ENCODE measurements at regions not wholly inside any gene's neighbourhood (a gene's known extent, or its start where the extent isn't known, plus 50 kb on each side); places are given as distances from the start of the nearest gene placed in this dataset.

DNA sequence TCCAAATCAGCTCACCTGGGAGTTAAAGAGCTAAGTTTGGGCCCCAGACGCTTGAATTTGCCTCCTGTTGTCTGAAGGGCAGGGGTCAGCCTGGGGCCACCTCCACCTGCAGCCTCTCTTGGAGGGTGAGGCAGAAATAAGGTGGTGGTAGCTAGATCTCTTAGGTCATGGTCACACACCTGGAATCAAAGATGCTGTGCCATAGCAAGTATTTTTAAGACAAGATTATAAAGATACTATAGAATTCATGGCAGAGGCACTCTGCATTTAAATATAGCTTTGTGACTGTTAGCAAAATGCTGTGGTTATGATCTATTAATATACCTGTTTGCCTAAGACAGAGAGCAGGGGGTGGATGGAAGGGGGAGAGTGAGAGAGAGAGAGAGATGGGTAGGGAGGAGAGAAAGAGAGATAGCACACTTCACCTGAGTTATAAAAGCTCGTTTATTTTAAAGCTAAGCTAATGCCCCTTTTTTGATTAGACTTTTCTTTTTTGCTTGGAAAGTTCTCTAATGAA is 242.7 kb downstream of the TMEM182 start:
- H3K4me1 ChIP-seq, result no peaks in the 10 kb centered on the region
- H3K36me3 ChIP-seq, result no peaks in the 10 kb centered on the region
- no peaks in the 10 kb centered on the region for H3K9me3 ChIP-seq
- intact Hi-C loops (cut with DNase I), result no loop called here
- no peak for DNase-seq (ENCODE audit: extremely low spot score in 2 of 2)
- H3K27me3 ChIP-seq, result no peaks in the 10 kb centered on the region
- no peak overlapping the region for H3K4me3 ChIP-seq
- no peak for TF ChIP-seq POLR2A (IDR thresholded peaks at IDR 0.05)
- no peak for TF ChIP-seq POLR2AphosphoS5 (IDR thresholded peaks at IDR 0.05; ENCODE audit: insufficient read depth in 1 of 2, low read depth in 1 of 2)
- H3K27ac ChIP-seq, result no peak overlapping the region

DNA sequence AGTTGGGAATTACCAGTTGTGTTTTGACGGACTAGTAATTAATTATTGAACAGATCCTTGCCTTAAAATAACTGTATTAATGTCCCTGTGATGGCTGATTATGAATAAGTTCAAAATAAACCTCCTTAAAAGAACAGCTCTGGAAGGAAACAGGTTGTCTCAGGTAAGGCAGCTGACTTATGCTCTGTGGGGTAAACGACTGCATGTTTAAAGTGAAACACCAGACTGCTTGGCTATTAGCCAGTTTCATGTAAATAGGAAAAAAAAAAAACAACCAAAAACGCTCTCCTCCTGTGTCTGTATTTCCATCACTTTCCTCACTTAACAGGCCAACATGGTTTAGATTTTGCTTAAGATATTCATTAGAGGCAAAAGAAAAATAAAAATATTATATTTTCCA is 243.6 kb downstream of the TMEM182 start:
- intact Hi-C loops (cut with DNase I), result no loop called here
- no peak overlapping the region for H3K4me3 ChIP-seq
- no peaks in the 10 kb centered on the region for H3K9me3 ChIP-seq
- DNase-seq (ENCODE audit: extremely low spot score in 2 of 2), result no peak
- no peaks in the 10 kb centered on the region for H3K27me3 ChIP-seq
- H3K36me3 ChIP-seq, result no peaks in the 10 kb centered on the region
- no peaks in the 10 kb centered on the region for H3K4me1 ChIP-seq
- no peak for TF ChIP-seq POLR2A (IDR thresholded peaks at IDR 0.05)
- TF ChIP-seq, protein P1, sequence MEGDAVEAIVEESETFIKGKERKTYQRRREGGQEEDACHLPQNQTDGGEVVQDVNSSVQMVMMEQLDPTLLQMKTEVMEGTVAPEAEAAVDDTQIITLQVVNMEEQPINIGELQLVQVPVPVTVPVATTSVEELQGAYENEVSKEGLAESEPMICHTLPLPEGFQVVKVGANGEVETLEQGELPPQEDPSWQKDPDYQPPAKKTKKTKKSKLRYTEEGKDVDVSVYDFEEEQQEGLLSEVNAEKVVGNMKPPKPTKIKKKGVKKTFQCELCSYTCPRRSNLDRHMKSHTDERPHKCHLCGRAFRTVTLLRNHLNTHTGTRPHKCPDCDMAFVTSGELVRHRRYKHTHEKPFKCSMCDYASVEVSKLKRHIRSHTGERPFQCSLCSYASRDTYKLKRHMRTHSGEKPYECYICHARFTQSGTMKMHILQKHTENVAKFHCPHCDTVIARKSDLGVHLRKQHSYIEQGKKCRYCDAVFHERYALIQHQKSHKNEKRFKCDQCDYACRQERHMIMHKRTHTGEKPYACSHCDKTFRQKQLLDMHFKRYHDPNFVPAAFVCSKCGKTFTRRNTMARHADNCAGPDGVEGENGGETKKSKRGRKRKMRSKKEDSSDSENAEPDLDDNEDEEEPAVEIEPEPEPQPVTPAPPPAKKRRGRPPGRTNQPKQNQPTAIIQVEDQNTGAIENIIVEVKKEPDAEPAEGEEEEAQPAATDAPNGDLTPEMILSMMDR (IDR thresholded peaks at IDR 0.05), result no peak
- TF ChIP-seq POLR2AphosphoS5 (IDR thresholded peaks at IDR 0.05; ENCODE audit: insufficient read depth in 1 of 2, low read depth in 1 of 2), result no peak
- no peak overlapping the region for H3K27ac ChIP-seq

DNA sequence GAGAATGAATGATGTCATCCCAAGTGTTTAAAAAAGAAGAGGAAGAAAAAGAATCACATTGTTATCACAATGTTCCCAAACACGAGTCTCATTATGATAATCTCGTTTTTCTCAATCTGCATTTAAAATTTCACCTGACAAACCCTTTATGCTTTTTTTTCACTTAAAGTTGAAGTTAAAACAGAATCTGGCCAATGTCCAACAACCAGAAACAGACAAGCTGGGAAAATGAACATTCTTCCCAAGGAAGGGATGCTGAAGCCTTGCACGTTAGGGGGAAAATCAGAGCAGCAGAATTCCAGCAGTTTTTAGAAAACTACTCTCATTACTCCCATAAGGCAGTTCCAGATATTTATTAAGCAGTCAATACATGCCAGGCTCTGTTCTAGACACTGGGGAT is 245.3 kb downstream of the TMEM182 start:
- Histone ChIP-seq H3K4me3 (no peak overlapping the region), H3K27me3 (no peaks in the 10 kb centered on the region), H3K9me3 (no peaks in the 10 kb centered on the region), H3K4me1 (no peaks in the 10 kb centered on the region), H3K27ac (no peak overlapping the region), H3K36me3 (no peaks in the 10 kb centered on the region)
- intact Hi-C loops (cut with DNase I), result no loop called here
- no peak for DNase-seq (ENCODE audit: extremely low spot score in 2 of 2)
- no peak for TF ChIP-seq POLR2A (IDR thresholded peaks at IDR 0.05)
- TF ChIP-seq POLR2AphosphoS5 (IDR thresholded peaks at IDR 0.05; ENCODE audit: insufficient read depth in 1 of 2, low read depth in 1 of 2), result no peak
- TF ChIP-seq, protein P1 (IDR thresholded peaks at IDR 0.05), result no peak

DNA sequence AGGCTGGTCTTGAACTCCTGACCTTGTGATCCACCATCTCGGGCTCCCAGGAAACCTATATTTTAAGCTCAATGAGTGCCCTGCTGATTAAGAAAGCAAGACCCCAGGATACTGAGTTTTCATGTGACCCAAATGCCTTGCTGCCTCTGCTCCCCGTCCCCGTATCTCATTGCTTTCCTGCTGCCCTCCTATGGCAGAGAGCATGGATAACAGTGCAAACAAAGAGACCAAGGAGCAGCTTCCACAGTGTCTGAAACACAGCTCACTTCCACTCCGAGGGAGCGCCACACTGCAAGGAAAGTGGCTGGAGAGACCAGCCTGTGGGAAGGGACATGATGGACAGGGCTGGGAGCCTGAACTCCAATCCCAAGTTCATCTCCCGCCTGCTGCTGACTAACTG is 246.8 kb downstream of the TMEM182 start:
- TF ChIP-seq POLR2A (IDR thresholded peaks at IDR 0.05), result no peak
- TF ChIP-seq, protein P1 (IDR thresholded peaks at IDR 0.05), result no peak
- TF ChIP-seq POLR2AphosphoS5 (IDR thresholded peaks at IDR 0.05; ENCODE audit: insufficient read depth in 1 of 2, low read depth in 1 of 2), result no peak
- DNase-seq (ENCODE audit: extremely low spot score in 2 of 2), result no peak
- Histone ChIP-seq H3K27ac (no peak overlapping the region), H3K4me1 (no peaks in the 10 kb centered on the region), H3K9me3 (no peaks in the 10 kb centered on the region), H3K36me3 (no peaks in the 10 kb centered on the region), H3K4me3 (no peak overlapping the region), H3K27me3 (no peaks in the 10 kb centered on the region)
- intact Hi-C loops (cut with DNase I), result no loop called here

DNA sequence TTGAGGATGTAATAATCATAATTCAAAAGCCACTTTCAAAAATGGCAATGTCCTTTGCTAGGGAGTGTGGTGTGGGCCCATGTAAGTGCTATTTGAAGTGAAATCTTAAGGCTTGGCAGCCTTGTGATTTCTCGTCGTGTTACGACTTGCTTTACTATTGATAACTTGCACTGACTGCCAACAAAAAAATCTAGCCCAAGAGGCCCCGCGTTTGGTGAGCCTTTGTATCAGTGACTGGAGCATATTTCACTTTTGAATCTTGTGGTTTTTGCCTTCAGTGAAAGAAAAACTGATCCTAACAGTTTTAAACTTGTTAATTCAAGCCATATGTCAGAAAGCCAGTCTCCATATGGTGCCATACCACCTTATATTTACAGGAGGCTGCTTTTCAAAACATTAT is 248.0 kb downstream of the TMEM182 start:
- Histone ChIP-seq H3K27ac (no peak overlapping the region), H3K4me3 (no peak overlapping the region), H3K4me1 (no peaks in the 10 kb centered on the region), H3K9me3 (no peaks in the 10 kb centered on the region), H3K27me3 (no peaks in the 10 kb centered on the region), H3K36me3 (no peaks in the 10 kb centered on the region)
- intact Hi-C loops (cut with DNase I), result no loop called here
- DNase-seq (ENCODE audit: extremely low spot score in 2 of 2), result no peak
- TF ChIP-seq POLR2A (IDR thresholded peaks at IDR 0.05) (no peak), POLR2AphosphoS5 (IDR thresholded peaks at IDR 0.05; ENCODE audit: insufficient read depth in 1 of 2, low read depth in 1 of 2) (no peak)
- TF ChIP-seq, protein P1 (IDR thresholded peaks at IDR 0.05), result no peak
